ENCODE measurements at regions not wholly inside any gene's neighbourhood (a gene's known extent, or its start where the extent isn't known, plus 50 kb on each side); places are given as distances from the start of the nearest gene placed in this dataset.

- no peak overlapping the region for H3K4me3 ChIP-seq
- H3K4me1 ChIP-seq: peaks cover 0 to 12% (median 0%) of the 10 kb centered on the region in 3 donors
- TF ChIP-seq POLR2A (IDR thresholded peaks at IDR 0.05) (no peak), CTCF (IDR thresholded peaks at IDR 0.05) (no peak)
- H3K27ac ChIP-seq: no peak overlapping the region
- H3K36me3 ChIP-seq: no peaks in the 10 kb centered on the region
- intact Hi-C loops (cut with DNase I): no loop called here
- no peak for DNase-seq
- WGBS, 2 donors: 95% methylated on average over 2 of the region's 2 CpGs
- H3K27me3 ChIP-seq: no peaks in the 10 kb centered on the region
- H3K9me3 ChIP-seq: peaks cover 0 to 6% (median 0%) of the 10 kb centered on the region in 3 donors
These were observed 51.2 kb downstream of the GRK7 start for GRCh38 chr3:141814375-141814774.

- Histone ChIP-seq H3K4me3 (no peak overlapping the region), H3K27me3 (no peaks in the 10 kb centered on the region), H3K36me3 (no peaks in the 10 kb centered on the region), H3K9me3 (peaks cover 0 to 6% (median 0%) of the 10 kb centered on the region in 3 donors), H3K4me1 (peaks cover 0 to 12% (median 0%) of the 10 kb centered on the region in 3 donors), H3K27ac (no peak overlapping the region)
- intact Hi-C loops (cut with DNase I): no loop called here
- TF ChIP-seq POLR2A (IDR thresholded peaks at IDR 0.05) (no peak), CTCF (IDR thresholded peaks at IDR 0.05) (no peak)
- DNase-seq: no peak
These were observed 52.5 kb downstream of the GRK7 start for GRCh38 chr3:141815667-141816066.

- TF ChIP-seq POLR2A (IDR thresholded peaks at IDR 0.05): no peak
- no peak for TF ChIP-seq CTCF (IDR thresholded peaks at IDR 0.05)
- no peaks in the 10 kb centered on the region for H3K36me3 ChIP-seq
- no peak overlapping the region for H3K27ac ChIP-seq
- peaks cover 0 to 6% (median 0%) of the 10 kb centered on the region in 3 donors for H3K9me3 ChIP-seq
- WGBS, 2 donors: 60 to 76% methylated on average over 7 of the region's 7 CpGs
- no peaks in the 10 kb centered on the region for H3K27me3 ChIP-seq
- H3K4me3 ChIP-seq: no peak overlapping the region
- H3K4me1 ChIP-seq: peaks cover 0 to 12% (median 0%) of the 10 kb centered on the region in 3 donors
- DNase-seq: no peak
- intact Hi-C loops (cut with DNase I): no loop called here
These were observed 53.8 kb downstream of the GRK7 start for GRCh38 chr3:141816958-141817357.

GRCh38 chr3:141825216-141826011, 51.0 kb upstream of the ATP1B3 start:
- H3K4me1 ChIP-seq: peaks cover 7 to 48% (median 27%) of the 10 kb centered on the region in 3 donors
- DNase-seq: no peak
- 58 to 66% methylated on average over 6 to 7 of the region's 7 CpGs for WGBS, 2 donors
- no peaks in the 10 kb centered on the region for H3K36me3 ChIP-seq
- no peaks in the 10 kb centered on the region for H3K9me3 ChIP-seq
- TF ChIP-seq CTCF (IDR thresholded peaks at IDR 0.05) (no peak), POLR2A (IDR thresholded peaks at IDR 0.05) (no peak)
- H3K27ac ChIP-seq: peak overlapping the region in 1 of 4 donors; percentile 9
- H3K4me3 ChIP-seq: no peak overlapping the region
- intact Hi-C loops (cut with DNase I): no loop called here
- no peaks in the 10 kb centered on the region for H3K27me3 ChIP-seq
